CD14-positive monocyte (primary cell): ENCODE measurements at regions not wholly inside any gene's neighbourhood (a gene's known extent, or its start where the extent isn't known, plus 50 kb on each side); places are given as distances from the start of the nearest gene placed in this dataset.

Experiments
- DNase-seq, 3 donors: peaks; one replicate each; pipeline ENCODE4 v3.0.0-alpha.2; 2011 to 2022
- H2AFZ ChIP-seq: 2 replicates; pipeline ENCODE4 v1.6.0; 2012; ENCODE audit warnings: mild to moderate bottlenecking, low read depth, low read length, inconsistent platforms; ENCODE audit not compliant: insufficient read depth, poor library complexity, severe bottlenecking
- H3K27ac ChIP-seq, 2 donors: 1 replicate in 1 of 2; 2 replicates in 1 of 2; pipeline ENCODE4 v1.5.1; 2012 to 2013; ENCODE audit warnings: low read length in 2 of 2, control low read depth in 1 of 2, inconsistent platforms in 1 of 2, low read depth in 1 of 2, mild to moderate bottlenecking in 1 of 2
- H3K27me3 ChIP-seq, 2 donors: one replicate each; pipeline versions ENCODE4 v1.6.0 to v1.6.1; 2011 to 2013; ENCODE audit warnings: low read length in 2 of 2; ENCODE audit not compliant: control insufficient read depth in 2 of 2, insufficient read depth in 2 of 2
- H3K36me3 ChIP-seq, 2 donors: replicated peaks in 1 of 2; 1 replicate in 1 of 2; 2 replicates in 1 of 2; pipeline versions ENCODE4 v1.5.1 to v1.6.1; 2012 to 2013; ENCODE audit warnings: low read length in 2 of 2, control low read depth in 1 of 2, inconsistent platforms in 1 of 2, mild to moderate bottlenecking in 1 of 2; ENCODE audit not compliant: insufficient read depth in 2 of 2, control insufficient read depth in 1 of 2
- H3K4me1 ChIP-seq, 2 donors: 1 replicate in 1 of 2; 2 replicates in 1 of 2; pipeline versions ENCODE4 v1.5.1 to v1.6.1; 2012 to 2013; ENCODE audit warnings: low read length in 2 of 2, control low read depth in 1 of 2, inconsistent platforms in 1 of 2, mild to moderate bottlenecking in 1 of 2, moderate library complexity in 1 of 2; ENCODE audit not compliant: insufficient read depth in 2 of 2, control insufficient read depth in 1 of 2
- H3K4me2 ChIP-seq: replicated peaks from 2 replicates; pipeline ENCODE3; 2012; ENCODE audit warnings: low read length, moderate library complexity, mild to moderate bottlenecking; ENCODE audit not compliant: poor library complexity, severe bottlenecking; ENCODE audit errors: extremely low read depth
- H3K4me3 ChIP-seq, 3 experiments: fragments of 200-600 bp in 1 of 3; sonication (generic) in 1 of 3; replicated peaks in 1 of 3; 1 replicate in 2 of 3; 2 replicates in 1 of 3; pipeline ENCODE4 v1.5.1; 2011 to 2013; ENCODE audit warnings: low read length in 3 of 3, mild to moderate bottlenecking in 3 of 3, control low read depth in 2 of 3, low read depth in 2 of 3, inconsistent platforms in 1 of 3, moderate library complexity in 1 of 3
- H3K79me2 ChIP-seq: 2 replicates; pipeline ENCODE4 v1.6.0; 2012; ENCODE audit warnings: mild to moderate bottlenecking, control low read depth, inconsistent platforms, low read length, moderate library complexity; ENCODE audit not compliant: insufficient read depth
- H3K9ac ChIP-seq: 2 replicates; pipeline ENCODE4 v1.6.0; 2017; ENCODE audit warnings: low read length, mild to moderate bottlenecking; ENCODE audit not compliant: insufficient read depth, poor library complexity, severe bottlenecking
- H3K9me3 ChIP-seq, 2 donors: replicated peaks in 1 of 2; 1 replicate in 1 of 2; 2 replicates in 1 of 2; pipeline versions ENCODE4 v1.5.1 to v1.6.1; 2012 to 2013; ENCODE audit warnings: low read length in 2 of 2, control low read depth in 1 of 2; ENCODE audit not compliant: control insufficient read depth in 1 of 2, insufficient read depth in 1 of 2
- H4K20me1 ChIP-seq: 2 replicates; pipeline ENCODE4 v1.6.0; 2012; ENCODE audit warnings: mild to moderate bottlenecking, low read length, control low read depth, moderate library complexity; ENCODE audit not compliant: insufficient read depth
- H3K27ac Mint-ChIP-seq, 7 donors: one replicate each; pipeline ENCODE4 v1.8.0; 2020; ENCODE audit warnings: mild to moderate bottlenecking in 7 of 7, mixed read lengths in 7 of 7, moderate library complexity in 6 of 7, inconsistent platforms in 2 of 7
- H3K27me3 Mint-ChIP-seq, 3 donors: one replicate each; pipeline ENCODE4 v1.8.0; 2021 to 2022; ENCODE audit warnings: low read depth in 3 of 3, mild to moderate bottlenecking in 3 of 3, mixed read lengths in 3 of 3, moderate library complexity in 3 of 3, inconsistent platforms in 1 of 3
- H3K36me3 Mint-ChIP-seq, 2 donors: one replicate each; pipeline ENCODE4 v1.8.0; 2020; ENCODE audit warnings: mixed read lengths in 2 of 2, inconsistent platforms in 1 of 2, mild to moderate bottlenecking in 1 of 2
- H3K4me1 Mint-ChIP-seq: one replicate; pipeline ENCODE4 v1.8.0; 2020; ENCODE audit warnings: mild to moderate bottlenecking, mixed read lengths
- H3K4me3 Mint-ChIP-seq, 2 donors: one replicate each; pipeline ENCODE4 v1.8.0; 2020; ENCODE audit warnings: mild to moderate bottlenecking in 2 of 2, mixed read lengths in 2 of 2, moderate library complexity in 1 of 2
- H3K9me3 Mint-ChIP-seq, 7 donors: one replicate each; pipeline ENCODE4 v1.8.0; 2020 to 2022; ENCODE audit warnings: mixed read lengths in 7 of 7, mild to moderate bottlenecking in 6 of 7, moderate library complexity in 6 of 7, inconsistent platforms in 2 of 7
- WGBS: methylation state at CpG from one replicate; pipeline ENCODE4 v1.1.5; 2013; ENCODE audit warnings: missing lambda C conversion rate; ENCODE audit not compliant: insufficient coverage; 5-methylcytosine and 5-hydroxymethylcytosine counted together
- intact Hi-C, 2 donors: fragments of 100-400 bp; cut with micrococcal nuclease; formaldehyde crosslinking; loops; one replicate each; pipeline versions ENCODE4 v1.15.0 to v1.15.1; 2023
- TF ChIP-seq, protein P1 (sequence below): fragments of 200-600 bp; IDR thresholded peaks from one replicate; pipeline ENCODE4 v1.8.0; 2022; ENCODE audit warnings: antibody characterized with exemption, mild to moderate bottlenecking

DNA sequence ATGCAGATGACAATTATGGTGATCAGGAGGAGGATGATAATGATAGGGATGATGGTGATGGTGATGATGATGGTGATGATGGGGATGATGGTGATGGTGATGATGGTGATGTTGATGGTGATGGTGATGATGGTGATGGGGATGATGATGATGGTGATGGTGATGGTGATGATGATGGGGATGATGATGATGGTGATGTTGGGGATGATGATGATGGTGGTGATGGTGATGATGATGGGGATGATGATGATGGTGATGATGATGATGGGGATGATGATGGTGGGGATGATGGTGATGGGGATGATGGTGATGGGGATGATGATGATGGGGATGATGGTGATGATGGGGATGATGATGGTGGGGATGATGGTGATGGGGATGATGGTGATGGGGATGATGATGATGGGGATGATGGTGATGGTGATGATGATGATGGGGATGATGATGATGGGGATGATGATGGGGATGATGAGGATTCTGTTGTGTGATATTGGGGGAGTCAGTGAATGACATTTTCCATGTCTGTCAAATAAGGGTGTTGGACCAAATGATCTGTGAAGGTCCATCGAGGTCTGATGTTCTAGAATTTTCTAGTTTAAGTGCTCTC is 65.6 kb upstream of the RPL11 start:
- intact Hi-C loops: no loop called here
- Histone ChIP-seq H3K9ac (no peak overlapping the region), H2AFZ (no peak overlapping the region), H3K27me3 (peaks cover 5 to 14% of the 10 kb centered on the region in 2 donors), H4K20me1 (no peaks in the 10 kb centered on the region), H3K9me3 (peaks cover 0 to under 1% of the 10 kb centered on the region in 2 donors), H3K79me2 (no peaks in the 10 kb centered on the region), H3K4me2 (no peak overlapping the region), H3K27ac (no peak overlapping the region), H3K36me3 (no peaks in the 10 kb centered on the region), H3K4me3 (no peak overlapping the region), H3K4me1 (no peaks in the 10 kb centered on the region)
- Mint-ChIP-seq H3K27ac (no peak overlapping the region), H3K36me3 (no peaks in the 10 kb centered on the region), H3K27me3 (peaks cover 19 to 28% (median 26%) of the 10 kb centered on the region in 3 donors), H3K4me3 (no peak overlapping the region), H3K9me3 (peaks cover 0 to 3% (median 0%) of the 10 kb centered on the region in 7 donors), H3K4me1 (peaks cover 2% of the 10 kb centered on the region)
- DNase-seq: no peak
- TF ChIP-seq, protein P1, sequence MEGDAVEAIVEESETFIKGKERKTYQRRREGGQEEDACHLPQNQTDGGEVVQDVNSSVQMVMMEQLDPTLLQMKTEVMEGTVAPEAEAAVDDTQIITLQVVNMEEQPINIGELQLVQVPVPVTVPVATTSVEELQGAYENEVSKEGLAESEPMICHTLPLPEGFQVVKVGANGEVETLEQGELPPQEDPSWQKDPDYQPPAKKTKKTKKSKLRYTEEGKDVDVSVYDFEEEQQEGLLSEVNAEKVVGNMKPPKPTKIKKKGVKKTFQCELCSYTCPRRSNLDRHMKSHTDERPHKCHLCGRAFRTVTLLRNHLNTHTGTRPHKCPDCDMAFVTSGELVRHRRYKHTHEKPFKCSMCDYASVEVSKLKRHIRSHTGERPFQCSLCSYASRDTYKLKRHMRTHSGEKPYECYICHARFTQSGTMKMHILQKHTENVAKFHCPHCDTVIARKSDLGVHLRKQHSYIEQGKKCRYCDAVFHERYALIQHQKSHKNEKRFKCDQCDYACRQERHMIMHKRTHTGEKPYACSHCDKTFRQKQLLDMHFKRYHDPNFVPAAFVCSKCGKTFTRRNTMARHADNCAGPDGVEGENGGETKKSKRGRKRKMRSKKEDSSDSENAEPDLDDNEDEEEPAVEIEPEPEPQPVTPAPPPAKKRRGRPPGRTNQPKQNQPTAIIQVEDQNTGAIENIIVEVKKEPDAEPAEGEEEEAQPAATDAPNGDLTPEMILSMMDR: no peak
- no CpG with 5 or more reads among the region's 1 CpG for WGBS

DNA sequence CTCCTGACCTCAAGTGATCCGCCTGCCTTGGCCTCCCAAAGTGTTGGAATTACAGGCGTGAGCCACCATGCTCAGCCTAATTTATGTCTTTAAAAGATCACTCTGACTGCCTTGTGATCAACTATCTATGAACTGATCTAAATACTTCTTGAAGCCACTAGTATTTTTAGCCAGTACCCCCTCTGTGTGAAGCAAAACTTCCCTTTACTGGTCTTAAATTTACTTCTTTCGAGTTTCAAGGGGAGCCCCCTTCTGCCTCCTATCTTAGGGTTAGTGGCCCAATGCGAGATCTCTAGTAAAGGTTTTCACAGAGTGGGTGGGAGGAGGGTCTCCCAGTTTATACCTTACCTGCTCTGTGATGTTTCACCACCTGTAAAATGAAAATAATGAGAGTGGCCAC is 66.1 kb upstream of the RPL11 start:
- H3K36me3 Mint-ChIP-seq: no peaks in the 10 kb centered on the region
- no peak overlapping the region for H3K4me2 ChIP-seq
- no peak for DNase-seq
- no peak overlapping the region for H3K27ac ChIP-seq
- peaks cover 10 to 20% of the 10 kb centered on the region in 2 donors for H3K27me3 ChIP-seq
- peaks cover 2% of the 10 kb centered on the region for H3K4me1 Mint-ChIP-seq
- peaks cover 0 to 6% (median 1%) of the 10 kb centered on the region in 7 donors for H3K9me3 Mint-ChIP-seq
- H3K4me1 ChIP-seq: no peaks in the 10 kb centered on the region
- H3K27ac Mint-ChIP-seq: no peak overlapping the region
- H3K4me3 Mint-ChIP-seq: no peak overlapping the region
- H3K9me3 ChIP-seq: peaks cover 0 to 6% of the 10 kb centered on the region in 2 donors
- H3K79me2 ChIP-seq: no peaks in the 10 kb centered on the region
- H3K27me3 Mint-ChIP-seq: peaks cover 25 to 34% (median 32%) of the 10 kb centered on the region in 3 donors
- H3K9ac ChIP-seq: no peak overlapping the region
- TF ChIP-seq, protein P1: no peak
- 94% methylated on average over 2 of the region's 4 CpGs for WGBS
- H2AFZ ChIP-seq: no peak overlapping the region
- no peak overlapping the region for H3K4me3 ChIP-seq
- H3K36me3 ChIP-seq: no peaks in the 10 kb centered on the region
- intact Hi-C loops: no loop called here
- H4K20me1 ChIP-seq: no peaks in the 10 kb centered on the region
